ENCODE measurements at regions not wholly inside any gene's neighbourhood (a gene's known extent, or its start where the extent isn't known, plus 50 kb on each side); places are given as distances from the start of the nearest gene placed in this dataset.

DNA sequence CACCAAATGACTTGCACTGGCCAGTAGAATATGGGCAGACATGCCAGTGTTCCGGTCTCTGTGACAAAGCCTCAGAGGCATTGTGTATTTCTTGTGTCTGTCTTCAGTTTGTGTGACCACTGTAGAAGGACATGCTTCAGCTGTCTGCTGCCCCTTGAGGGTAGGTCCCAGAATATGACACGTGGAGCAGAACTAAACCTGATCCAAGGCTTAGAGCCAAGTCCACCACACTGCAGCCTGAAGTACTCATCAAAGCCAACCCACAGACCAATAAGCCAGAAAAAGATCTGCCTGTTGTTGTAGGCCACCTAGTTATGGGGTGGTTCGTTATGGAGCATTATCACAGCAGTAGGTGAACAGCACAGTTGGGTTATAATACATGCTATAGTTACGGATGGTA is 468.9 kb downstream of the PSAT1 start:
- TF ChIP-seq, protein P1, sequence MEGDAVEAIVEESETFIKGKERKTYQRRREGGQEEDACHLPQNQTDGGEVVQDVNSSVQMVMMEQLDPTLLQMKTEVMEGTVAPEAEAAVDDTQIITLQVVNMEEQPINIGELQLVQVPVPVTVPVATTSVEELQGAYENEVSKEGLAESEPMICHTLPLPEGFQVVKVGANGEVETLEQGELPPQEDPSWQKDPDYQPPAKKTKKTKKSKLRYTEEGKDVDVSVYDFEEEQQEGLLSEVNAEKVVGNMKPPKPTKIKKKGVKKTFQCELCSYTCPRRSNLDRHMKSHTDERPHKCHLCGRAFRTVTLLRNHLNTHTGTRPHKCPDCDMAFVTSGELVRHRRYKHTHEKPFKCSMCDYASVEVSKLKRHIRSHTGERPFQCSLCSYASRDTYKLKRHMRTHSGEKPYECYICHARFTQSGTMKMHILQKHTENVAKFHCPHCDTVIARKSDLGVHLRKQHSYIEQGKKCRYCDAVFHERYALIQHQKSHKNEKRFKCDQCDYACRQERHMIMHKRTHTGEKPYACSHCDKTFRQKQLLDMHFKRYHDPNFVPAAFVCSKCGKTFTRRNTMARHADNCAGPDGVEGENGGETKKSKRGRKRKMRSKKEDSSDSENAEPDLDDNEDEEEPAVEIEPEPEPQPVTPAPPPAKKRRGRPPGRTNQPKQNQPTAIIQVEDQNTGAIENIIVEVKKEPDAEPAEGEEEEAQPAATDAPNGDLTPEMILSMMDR (IDR thresholded peaks at IDR 0.05) = no peak
- WGBS, 2 donors = 87 to 90% methylated on average over 4 of the region's 4 CpGs
- Histone ChIP-seq H3K4me1 (no peaks in the 10 kb centered on the region), H3K9me3 (no peaks in the 10 kb centered on the region), H3K36me3 (no peaks in the 10 kb centered on the region), H3K27ac (no peak overlapping the region), H3K4me3 (no peak overlapping the region), H3K27me3 (no peaks in the 10 kb centered on the region)
- no peak for DNase-seq (ENCODE audit: low spot score in 2 of 2)

- no peaks in the 10 kb centered on the region for H3K9me3 ChIP-seq
- TF ChIP-seq POLR2A (IDR thresholded peaks at IDR 0.05) = no peak
- TF ChIP-seq EP300 (IDR thresholded peaks at IDR 0.05) = no peak
- TF ChIP-seq, protein P1 (IDR thresholded peaks at IDR 0.05) = no peak
- H3K4me1 ChIP-seq = no peaks in the 10 kb centered on the region
- H3K36me3 ChIP-seq = no peaks in the 10 kb centered on the region
- DNase-seq (ENCODE audit: low spot score in 2 of 2) = no peak
- no peaks in the 10 kb centered on the region for H3K27me3 ChIP-seq
- WGBS, 2 donors = 75 to 79% methylated on average over 7 of the region's 7 CpGs
- H3K27ac ChIP-seq = no peak overlapping the region
- no peak overlapping the region for H3K4me3 ChIP-seq
Measured at GRCh38 chr9:78767490-78767889, 470.6 kb downstream of the PSAT1 start.

GRCh38 chr9:78769690-78770089 is 472.8 kb downstream of the PSAT1 start:
- no peak overlapping the region for H3K27ac ChIP-seq
- H3K4me1 ChIP-seq = no peaks in the 10 kb centered on the region
- H3K36me3 ChIP-seq = no peaks in the 10 kb centered on the region
- H3K27me3 ChIP-seq = no peaks in the 10 kb centered on the region
- WGBS, 2 donors = 70 to 84% methylated on average over 2 of the region's 2 CpGs
- TF ChIP-seq, protein P1 (IDR thresholded peaks at IDR 0.05) = no peak
- TF ChIP-seq EP300 (IDR thresholded peaks at IDR 0.05) (no peak), POLR2A (IDR thresholded peaks at IDR 0.05) (no peak)
- H3K4me3 ChIP-seq = no peak overlapping the region
- H3K9me3 ChIP-seq = no peaks in the 10 kb centered on the region
- DNase-seq (ENCODE audit: low spot score in 2 of 2) = no peak

DNA sequence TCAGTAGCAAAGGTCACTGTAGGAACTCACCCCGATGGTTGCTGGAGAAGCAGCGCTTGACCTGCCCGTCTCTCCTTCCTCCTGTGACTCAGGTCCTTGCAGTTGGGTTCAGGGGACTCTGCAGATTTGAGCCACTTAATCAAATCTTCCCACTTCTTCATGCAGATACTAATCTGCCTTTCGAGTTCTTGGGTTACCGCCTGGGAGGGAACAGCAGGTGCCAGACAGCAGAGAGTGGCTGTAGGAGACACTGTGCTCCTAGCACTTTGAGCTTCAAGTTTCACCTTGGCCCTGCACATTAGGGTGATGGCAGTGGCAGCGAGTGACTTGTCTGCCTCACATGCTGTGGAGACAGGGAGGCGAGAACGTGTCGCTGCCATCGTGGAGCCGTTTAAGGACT is 478.3 kb downstream of the PSAT1 start:
- no peaks in the 10 kb centered on the region for H3K4me1 ChIP-seq
- TF ChIP-seq, protein P1 (IDR thresholded peaks at IDR 0.05) = no peak
- TF ChIP-seq EP300 (IDR thresholded peaks at IDR 0.05) (no peak), POLR2A (IDR thresholded peaks at IDR 0.05) (no peak)
- DNase-seq (ENCODE audit: low spot score in 2 of 2) = no peak
- H3K27me3 ChIP-seq = no peaks in the 10 kb centered on the region
- 82 to 83% methylated on average over 11 of the region's 11 CpGs for WGBS, 2 donors
- no peak overlapping the region for H3K4me3 ChIP-seq
- no peaks in the 10 kb centered on the region for H3K9me3 ChIP-seq
- H3K36me3 ChIP-seq = no peaks in the 10 kb centered on the region
- H3K27ac ChIP-seq = no peak overlapping the region

GRCh38 chr9:78775696-78776295 is 478.9 kb downstream of the PSAT1 start:
- DNase-seq (ENCODE audit: low spot score in 2 of 2) = no peak
- Histone ChIP-seq H3K27me3 (no peaks in the 10 kb centered on the region), H3K4me1 (no peaks in the 10 kb centered on the region), H3K36me3 (no peaks in the 10 kb centered on the region), H3K9me3 (no peaks in the 10 kb centered on the region), H3K4me3 (no peak overlapping the region), H3K27ac (no peak overlapping the region)
- 70 to 78% methylated on average over 3 of the region's 3 CpGs for WGBS, 2 donors
- TF ChIP-seq, protein P1 (IDR thresholded peaks at IDR 0.05) = no peak
- no peak for TF ChIP-seq EP300 (IDR thresholded peaks at IDR 0.05)
- TF ChIP-seq POLR2A (IDR thresholded peaks at IDR 0.05) = no peak
